GM12873 (cell line): ENCODE measurements at regions not wholly inside any gene's neighbourhood (a gene's known extent, or its start where the extent isn't known, plus 50 kb on each side); places are given as distances from the start of the nearest gene placed in this dataset.

Experiments used
- TF ChIP-seq, protein P1 (sequence below): IDR thresholded peaks from 2 replicates; pipeline ENCODE4 v1.5.1; 2012; ENCODE audit warnings: low read depth, mild to moderate bottlenecking, moderate library complexity, low read length, control low read depth; ENCODE audit not compliant: insufficient read depth; ENCODE audit errors: missing control alignments

DNA sequence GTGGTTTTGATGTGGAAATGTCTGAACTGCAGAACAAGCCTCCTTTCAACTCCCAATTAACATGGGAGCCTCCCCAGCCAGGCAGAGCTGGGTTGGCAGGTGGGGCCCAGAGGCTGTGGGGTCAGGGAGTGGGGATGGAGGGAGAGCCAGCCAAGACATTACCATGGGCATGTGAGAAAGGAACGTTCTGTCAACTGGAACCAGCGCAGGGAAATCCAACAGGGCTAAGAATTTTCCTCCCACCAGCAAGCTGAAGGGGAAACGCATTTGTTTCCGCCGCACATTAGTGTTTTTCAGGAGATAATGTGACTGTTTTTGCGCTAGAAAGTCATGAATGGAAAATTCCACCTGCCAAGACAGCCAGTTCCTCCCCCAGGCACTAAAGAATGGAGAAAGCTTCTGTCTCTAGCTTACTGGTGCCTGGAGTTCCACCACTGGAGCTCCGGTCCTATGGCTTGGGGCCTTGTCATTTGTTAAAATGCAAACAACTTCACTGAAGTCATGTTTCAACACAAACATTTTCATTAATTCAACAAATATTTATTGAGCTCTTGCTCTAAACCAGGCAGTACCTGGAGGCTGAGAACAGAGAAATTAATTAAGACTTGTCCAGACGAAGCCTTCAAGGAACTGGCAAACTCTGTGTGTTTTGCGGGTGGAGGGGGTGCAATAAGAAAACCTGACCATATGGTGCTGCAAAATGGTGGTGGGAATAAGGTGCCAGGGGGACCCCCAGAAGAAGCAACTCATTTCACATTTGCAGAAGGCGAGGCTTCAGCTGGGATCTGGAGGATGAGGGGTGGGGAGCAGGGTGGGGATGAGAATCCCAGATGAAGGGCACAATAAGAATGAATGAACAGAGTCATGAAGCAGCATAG lies 305.1 kb downstream of the MATN1 start:
- TF ChIP-seq, protein P1, sequence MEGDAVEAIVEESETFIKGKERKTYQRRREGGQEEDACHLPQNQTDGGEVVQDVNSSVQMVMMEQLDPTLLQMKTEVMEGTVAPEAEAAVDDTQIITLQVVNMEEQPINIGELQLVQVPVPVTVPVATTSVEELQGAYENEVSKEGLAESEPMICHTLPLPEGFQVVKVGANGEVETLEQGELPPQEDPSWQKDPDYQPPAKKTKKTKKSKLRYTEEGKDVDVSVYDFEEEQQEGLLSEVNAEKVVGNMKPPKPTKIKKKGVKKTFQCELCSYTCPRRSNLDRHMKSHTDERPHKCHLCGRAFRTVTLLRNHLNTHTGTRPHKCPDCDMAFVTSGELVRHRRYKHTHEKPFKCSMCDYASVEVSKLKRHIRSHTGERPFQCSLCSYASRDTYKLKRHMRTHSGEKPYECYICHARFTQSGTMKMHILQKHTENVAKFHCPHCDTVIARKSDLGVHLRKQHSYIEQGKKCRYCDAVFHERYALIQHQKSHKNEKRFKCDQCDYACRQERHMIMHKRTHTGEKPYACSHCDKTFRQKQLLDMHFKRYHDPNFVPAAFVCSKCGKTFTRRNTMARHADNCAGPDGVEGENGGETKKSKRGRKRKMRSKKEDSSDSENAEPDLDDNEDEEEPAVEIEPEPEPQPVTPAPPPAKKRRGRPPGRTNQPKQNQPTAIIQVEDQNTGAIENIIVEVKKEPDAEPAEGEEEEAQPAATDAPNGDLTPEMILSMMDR = no peak

DNA sequence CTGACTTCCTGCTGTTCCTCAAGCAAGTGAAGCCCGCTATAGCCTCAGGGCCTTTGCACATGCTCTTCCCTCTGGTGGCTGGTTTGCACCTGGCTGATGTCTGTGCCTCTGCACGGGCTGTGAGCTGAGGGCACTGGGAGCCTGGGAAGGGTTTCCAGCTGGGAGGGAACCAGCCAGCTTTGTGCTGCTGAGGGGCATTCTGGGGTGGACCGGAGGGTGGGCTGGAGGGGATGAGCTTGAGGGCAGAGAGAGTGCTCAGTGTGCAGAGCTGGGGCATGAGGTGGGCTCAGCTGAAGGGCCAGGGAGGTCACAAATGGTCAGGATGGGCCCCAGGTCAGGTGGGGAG lies 305.7 kb downstream of the MATN1 start:
- TF ChIP-seq, protein P1 = no peak

DNA sequence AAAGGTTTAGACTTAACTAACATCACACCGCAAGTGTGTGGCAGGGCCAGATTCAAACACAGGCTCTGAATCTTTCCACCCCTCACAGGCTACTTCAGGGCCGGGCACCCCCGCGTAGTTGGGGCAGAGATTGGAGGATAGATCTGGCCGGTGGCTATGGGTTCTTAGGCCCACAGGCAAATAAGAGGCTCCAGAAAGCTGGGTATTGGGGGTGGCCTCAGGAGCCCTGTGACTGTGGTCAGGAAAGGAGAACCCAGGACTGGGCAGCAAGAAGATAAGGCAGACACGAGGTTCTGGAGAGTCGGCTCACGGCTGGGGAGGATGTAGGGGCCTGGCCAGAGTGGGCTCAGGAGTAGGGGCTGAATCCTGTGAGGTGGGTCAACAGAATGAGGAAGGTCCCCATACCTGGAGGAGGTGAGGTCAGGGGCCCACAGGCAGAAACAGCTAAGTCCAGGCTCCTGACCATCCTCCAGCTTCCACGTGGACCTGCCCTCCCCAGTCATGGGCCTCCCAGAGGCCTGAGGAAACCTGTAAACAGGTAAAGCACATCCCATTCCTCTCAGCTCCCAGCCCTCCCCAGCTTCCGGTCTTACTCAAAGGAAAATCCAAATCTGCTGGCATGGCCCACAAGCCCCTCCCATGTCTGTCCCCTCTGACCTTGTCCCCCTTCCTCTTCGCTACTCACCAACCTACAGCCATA lies 306.2 kb downstream of the MATN1 start:
- TF ChIP-seq, protein P1 = no peak

DNA sequence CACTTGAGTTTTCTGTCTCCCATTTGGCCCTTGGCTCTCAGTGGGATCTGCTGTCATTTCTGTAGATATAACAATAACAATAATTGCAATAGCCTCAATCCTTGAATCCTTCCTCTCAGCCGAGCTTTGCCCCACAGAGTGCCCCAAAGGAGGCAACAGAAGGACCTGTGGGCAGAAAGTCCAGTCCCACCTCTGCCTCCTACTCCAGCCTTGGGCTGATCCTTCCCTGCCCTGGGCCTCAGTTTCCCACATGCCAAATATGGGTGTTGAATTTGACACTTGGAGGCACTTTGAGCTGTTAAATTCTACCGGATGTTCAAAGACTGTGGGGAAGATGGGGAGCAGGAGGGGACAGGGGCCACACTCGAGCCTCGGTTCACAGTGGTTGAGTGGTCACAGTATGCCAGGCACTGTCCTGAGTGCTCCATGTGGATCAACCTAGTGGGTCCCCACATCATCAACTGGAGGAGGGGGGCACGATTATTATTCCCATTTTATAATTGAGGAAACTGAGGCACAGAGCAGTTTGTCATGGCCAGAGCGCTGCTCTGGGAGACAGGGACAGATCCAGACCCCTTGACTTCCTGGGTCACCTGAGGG lies 307.1 kb downstream of the MATN1 start:
- TF ChIP-seq, protein P1 = no peak

DNA sequence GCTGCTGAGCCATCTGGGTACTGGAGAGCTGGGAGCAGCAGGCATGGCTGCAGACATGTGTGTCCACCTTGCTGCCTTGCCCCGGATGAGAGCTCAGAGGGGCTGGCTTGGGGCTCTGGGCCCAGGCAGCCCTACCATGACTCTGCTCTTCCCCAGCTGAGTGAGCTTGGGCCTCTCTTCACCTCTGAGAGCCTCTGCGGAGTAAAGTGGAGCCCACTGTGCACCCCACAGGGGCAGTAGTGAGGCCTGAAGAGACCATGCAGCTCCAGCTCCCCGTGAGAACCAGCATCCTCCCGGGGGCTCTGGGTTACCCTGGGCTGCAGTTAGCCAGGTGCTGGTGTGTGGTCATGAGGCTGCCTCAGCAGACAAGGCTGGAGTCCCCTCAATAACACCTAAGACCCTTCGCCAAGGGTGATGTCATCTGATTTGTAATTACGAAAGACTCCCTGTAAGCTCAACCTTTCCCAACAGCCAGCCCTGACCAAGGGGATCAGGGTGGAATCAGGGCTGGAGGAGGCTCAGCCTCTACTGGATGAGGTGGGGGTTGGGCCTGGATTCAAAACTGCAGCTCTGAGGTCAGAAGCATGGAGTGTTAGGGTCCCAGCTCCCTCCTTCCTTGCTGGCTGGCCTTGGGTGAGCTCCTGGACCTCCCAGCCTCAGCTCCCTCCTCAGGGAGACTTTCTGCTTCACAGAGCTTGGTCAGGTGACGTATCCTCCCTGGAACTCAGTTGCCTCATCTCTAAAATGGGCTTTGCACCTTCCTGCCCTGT lies 308.0 kb downstream of the MATN1 start:
- TF ChIP-seq, protein P1 = no peak

DNA sequence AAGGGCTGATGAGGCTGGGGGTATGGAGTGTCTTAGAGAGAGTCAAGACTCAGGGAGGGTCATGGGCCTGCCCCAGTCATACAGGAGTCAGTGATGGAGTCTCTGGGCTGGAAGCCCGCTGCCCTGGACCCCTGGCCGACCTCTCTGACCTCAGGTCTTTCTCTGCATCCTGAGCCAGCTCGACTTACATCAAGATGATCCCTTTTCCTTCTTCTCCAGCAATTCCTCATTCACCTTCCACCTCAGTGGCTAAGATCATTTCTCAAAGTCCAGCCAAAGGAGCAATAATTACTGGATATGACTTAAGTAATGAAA lies 308.6 kb downstream of the MATN1 start:
- TF ChIP-seq, protein P1 = no peak
